Motor neuron (in vitro differentiated cells): ENCODE measurements at regions not wholly inside any gene's neighbourhood (a gene's known extent, or its start where the extent isn't known, plus 50 kb on each side); places are given as distances from the start of the nearest gene placed in this dataset.

Experiments
- ATAC-seq, 8 experiments: fragments of 200-7000 bp; cut with Tn5 transposase; replicated peaks in 6 of 8; 2 replicates each; pipeline ENCODE4 v1.8.0; 2021; ENCODE audit warnings: mild to moderate bottlenecking in 8 of 8, moderate library complexity in 8 of 8
- H3K27ac ChIP-seq, 2 donors: fragments of 250-450 bp; sonication (Bioruptor Pico); 2 replicates each; pipeline ENCODE4 v1.9.0; 2021; ENCODE audit warnings: antibody characterized with exemption in 2 of 2, mild to moderate bottlenecking in 2 of 2, moderate library complexity in 1 of 2
- H3K4me1 ChIP-seq, 2 donors: fragments of 250-450 bp; sonication (Bioruptor Pico); replicated peaks in 1 of 2; 2 replicates each; pipeline ENCODE4 v1.6.1; 2021; ENCODE audit warnings: antibody characterized with exemption in 2 of 2, mild to moderate bottlenecking in 2 of 2, moderate library complexity in 1 of 2
- H3K4me3 ChIP-seq, 5 donors: fragments of 250-450 bp; sonication (Bioruptor Pico); 2 replicates each; pipeline ENCODE4 v1.9.0; 2021; ENCODE audit warnings: antibody characterized with exemption in 5 of 5, mild to moderate bottlenecking in 5 of 5, moderate library complexity in 4 of 5
- WGBS, 10 experiments: fragments of 450-650 bp; shearing (Covaris generic); methylation state at CpG; one replicate each; pipeline ENCODE4 v1.0.0; 2022; 5-methylcytosine and 5-hydroxymethylcytosine counted together
- in situ Hi-C, 9 experiments: fragments of 400-800 bp; cut with MboI; loops; one replicate each; pipeline ENCODE4 v1.15.0; 2021; ENCODE audit warnings: low sequenced_read_pairs in 9 of 9, low pct_unique_long_range_greater_than_20kb in 2 of 9; ENCODE audit not compliant: unreplicated experiment in 9 of 9

- no peaks in the 10 kb centered on the region for H3K4me1 ChIP-seq
- in situ Hi-C loops = no loop called here
- no peak for ATAC-seq
These were observed 644.4 kb downstream of the ADGRL2 start for GRCh38 chr1:82445132-82445531.

GRCh38 chr1:82441402-82441801 is 640.7 kb downstream of the ADGRL2 start:
- no peak overlapping the region for H3K4me3 ChIP-seq
- 2 to 91% (median 72%) methylated on average over 2 to 4 of the region's 4 CpGs; no CpG with 5 or more reads in 1 of the 10 experiments for WGBS, 10 experiments
- H3K27ac ChIP-seq = no peak overlapping the region
- H3K4me1 ChIP-seq = no peaks in the 10 kb centered on the region
- ATAC-seq = peak; percentile 54 to 83 (median 72)
- in situ Hi-C loops = no loop called here

More at GRCh38 chr1:82445132-82445531, 644.4 kb downstream of the ADGRL2 start:
- Histone ChIP-seq H3K27ac (no peak overlapping the region), H3K4me3 (no peak overlapping the region)
- 12 to 100% (median 80%) methylated on average over 2 to 3 of the region's 3 CpGs for WGBS, 10 experiments

- Histone ChIP-seq H3K27ac (no peak overlapping the region), H3K4me1 (no peaks in the 10 kb centered on the region), H3K4me3 (no peak overlapping the region)
- no peak for ATAC-seq
- in situ Hi-C loops = no loop called here
These were observed 622.6 kb downstream of the ADGRL2 start for GRCh38 chr1:82423174-82423815.

- WGBS, 10 experiments = 0 to 79% (median 50%) methylated on average over 1 to 2 of the region's 2 CpGs
- Histone ChIP-seq H3K4me3 (no peak overlapping the region), H3K4me1 (no peaks in the 10 kb centered on the region), H3K27ac (no peak overlapping the region)
- ATAC-seq = no peak
- in situ Hi-C loops = no loop called here
These were observed 621.0 kb downstream of the ADGRL2 start for GRCh38 chr1:82421782-82422181.

GRCh38 chr1:82420584-82420983 is 619.9 kb downstream of the ADGRL2 start:
- Histone ChIP-seq H3K27ac (no peak overlapping the region), H3K4me3 (no peak overlapping the region), H3K4me1 (no peaks in the 10 kb centered on the region)
- WGBS, 10 experiments = 0 to 100% (median 66%) methylated on average over 1 to 3 of the region's 3 CpGs; no CpG with 5 or more reads in 1 of the 10 experiments
- ATAC-seq = no peak
- in situ Hi-C loops = no loop called here

- ATAC-seq = no peak
- in situ Hi-C loops = no loop called here
- no peaks in the 10 kb centered on the region for H3K4me1 ChIP-seq
- no peak overlapping the region for H3K27ac ChIP-seq
- WGBS, 10 experiments = 25 to 100% (median 90%) methylated on average over 1 of the region's 1 CpG; no CpG with 5 or more reads in 3 of the 10 experiments
- H3K4me3 ChIP-seq = no peak overlapping the region
These were observed 610.9 kb downstream of the ADGRL2 start for GRCh38 chr1:82411605-82412004.

GRCh38 chr1:82405333-82405732 is 604.6 kb downstream of the ADGRL2 start:
- 0 to 100% (median 73%) methylated on average over 1 of the region's 1 CpG; no CpG with 5 or more reads in 2 of the 10 experiments for WGBS, 10 experiments
- no peak for ATAC-seq
- in situ Hi-C loops = no loop called here
- no peak overlapping the region for H3K4me3 ChIP-seq
- peaks cover 3% of the 10 kb centered on the region in 2 donors for H3K4me1 ChIP-seq
- no peak overlapping the region for H3K27ac ChIP-seq

- no peak for ATAC-seq
- H3K4me3 ChIP-seq = no peak overlapping the region
- in situ Hi-C loops = no loop called here
- H3K4me1 ChIP-seq = peaks cover 3% of the 10 kb centered on the region in 2 donors
- no peak overlapping the region for H3K27ac ChIP-seq
- 38 to 86% (median 77%) methylated on average over 1 of the region's 1 CpG; no CpG with 5 or more reads in 6 of the 10 experiments for WGBS, 10 experiments
These were observed 600.4 kb downstream of the ADGRL2 start for GRCh38 chr1:82401116-82401515.

- no peak overlapping the region for H3K4me3 ChIP-seq
- H3K27ac ChIP-seq = no peak overlapping the region
- in situ Hi-C loops = no loop called here
- WGBS, 10 experiments = 31 to 95% (median 61%) methylated on average over 2 to 4 of the region's 4 CpGs
- peaks cover 3% of the 10 kb centered on the region in 2 donors for H3K4me1 ChIP-seq
- no peak for ATAC-seq
These were observed 599.8 kb downstream of the ADGRL2 start for GRCh38 chr1:82400521-82400920.

- no peak for ATAC-seq
- in situ Hi-C loops = no loop called here
- Histone ChIP-seq H3K4me1 (peaks cover 0 to 3% of the 10 kb centered on the region in 2 donors), H3K4me3 (no peak overlapping the region), H3K27ac (no peak overlapping the region)
These were observed 598.4 kb downstream of the ADGRL2 start for GRCh38 chr1:82399093-82399492.

GRCh38 chr1:82398357-82398756 is 597.6 kb downstream of the ADGRL2 start:
- in situ Hi-C loops = no loop called here
- Histone ChIP-seq H3K4me3 (no peak overlapping the region), H3K4me1 (peaks cover 0 to 3% of the 10 kb centered on the region in 2 donors), H3K27ac (no peak overlapping the region)
- no peak for ATAC-seq

- in situ Hi-C loops = no loop called here
- H3K27ac ChIP-seq = no peak overlapping the region
- ATAC-seq = no peak
- no peak overlapping the region for H3K4me3 ChIP-seq
- no peaks in the 10 kb centered on the region for H3K4me1 ChIP-seq
- WGBS, 10 experiments = 5 to 92% (median 83%) methylated on average over 1 to 4 of the region's 4 CpGs
These were observed 594.7 kb downstream of the ADGRL2 start for GRCh38 chr1:82395440-82395839.

GRCh38 chr1:82392946-82393345 is 592.2 kb downstream of the ADGRL2 start:
- no peak for ATAC-seq
- 60 to 100% (median 95%) methylated on average over 1 of the region's 1 CpG; no CpG with 5 or more reads in 6 of the 10 experiments for WGBS, 10 experiments
- in situ Hi-C loops = no loop called here
- H3K4me3 ChIP-seq = no peak overlapping the region
- H3K27ac ChIP-seq = no peak overlapping the region
- H3K4me1 ChIP-seq = peaks cover 1 to 9% of the 10 kb centered on the region in 2 donors

- in situ Hi-C loops = no loop called here
- no peak overlapping the region for H3K27ac ChIP-seq
- ATAC-seq = peak in 1 of 8 experiments; percentile 52
These were observed 591.8 kb downstream of the ADGRL2 start for GRCh38 chr1:82392513-82392912.

More at GRCh38 chr1:82392513-82392912, 591.8 kb downstream of the ADGRL2 start:
- Histone ChIP-seq H3K4me3 (no peak overlapping the region), H3K4me1 (peaks cover 3 to 11% of the 10 kb centered on the region in 2 donors)
- 46 to 100% (median 98%) methylated on average over 2 of the region's 2 CpGs for WGBS, 10 experiments
